ENCODE measurements at regions not wholly inside any gene's neighbourhood (a gene's known extent, or its start where the extent isn't known, plus 50 kb on each side); places are given as distances from the start of the nearest gene placed in this dataset.
"Not testable (repeated sequence)": the region's sequence is repeated elsewhere in the genome, so short reads cannot be mapped to it uniquely, and the experiment has no call there.

DNA sequence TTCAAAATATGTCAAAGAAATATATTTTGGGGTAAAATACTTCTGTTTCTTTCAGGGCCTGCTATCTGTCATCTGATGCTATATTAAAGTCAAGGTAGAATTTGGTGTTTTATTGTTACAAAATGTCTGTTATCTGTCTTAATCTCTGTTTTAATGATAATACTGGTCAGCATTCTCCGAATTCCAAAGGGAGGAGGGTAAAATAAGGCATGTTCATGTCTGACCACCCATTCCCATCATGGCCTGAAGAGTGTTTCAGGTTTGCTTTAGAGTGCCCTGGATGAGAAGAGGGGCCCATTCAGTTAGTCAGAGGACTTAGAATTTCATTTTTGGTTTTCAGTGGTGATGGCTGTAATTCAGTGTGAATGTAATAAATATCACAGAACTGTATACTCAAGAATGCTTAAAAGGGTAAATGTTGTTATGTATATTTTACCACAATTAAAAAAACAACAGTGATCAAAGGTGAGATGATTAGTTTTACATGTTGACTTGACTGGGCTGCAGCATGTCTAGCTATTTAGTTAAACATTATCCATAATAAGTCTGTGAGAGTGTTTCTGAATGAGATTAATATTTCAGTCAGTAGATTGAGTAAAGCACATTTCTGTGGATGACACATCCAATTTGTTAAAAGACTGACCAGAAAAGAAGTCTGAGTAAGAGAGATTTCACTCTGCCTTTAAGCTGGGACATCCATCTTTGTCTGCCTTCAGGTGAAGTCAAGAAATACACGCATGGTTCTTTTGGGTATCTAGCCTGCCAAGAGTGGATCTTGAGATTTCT is 467.9 kb upstream of the SYT4 start:
- DNase-seq, result no peak

DNA sequence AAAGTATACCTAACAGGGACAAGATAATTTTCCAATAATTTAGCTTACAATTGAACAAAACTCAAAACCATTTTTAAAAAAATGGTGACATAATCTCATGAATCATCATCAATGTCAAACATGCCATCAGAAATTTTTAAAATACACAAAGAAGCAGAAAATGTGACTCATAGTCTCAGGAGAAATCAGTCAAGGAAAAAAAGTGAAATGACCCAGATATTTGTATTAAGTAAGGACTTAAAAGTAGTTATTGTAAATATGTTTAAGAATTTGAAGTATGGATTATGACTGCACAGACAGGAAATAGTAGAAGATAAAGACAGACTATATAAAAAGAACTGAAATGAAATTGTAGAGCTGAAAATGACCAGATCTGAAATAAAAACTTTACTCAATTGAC is 473.9 kb upstream of the SYT4 start:
- DNase-seq, result no peak

DNA sequence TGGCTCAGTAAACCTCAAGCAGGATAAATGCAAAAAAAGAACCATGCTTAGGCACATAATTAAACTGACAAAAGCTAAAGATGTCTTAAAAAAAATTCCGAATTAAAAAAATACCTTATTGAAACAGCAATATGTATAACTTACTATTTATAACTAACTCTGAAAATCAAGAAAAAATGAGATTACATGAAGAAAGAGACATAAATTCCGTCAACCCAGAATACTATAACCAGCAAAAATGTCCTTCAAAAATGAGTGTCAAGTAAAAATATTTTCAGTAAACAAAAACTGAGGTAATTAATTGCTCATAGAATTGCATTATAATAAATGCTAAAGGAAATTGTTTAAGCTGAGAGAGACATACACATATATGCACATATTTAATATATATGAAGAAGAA is 474.5 kb upstream of the SYT4 start:
- DNase-seq, result no peak

GRCh38 chr18:43757273-43757672 is 480.0 kb upstream of the SYT4 start:
- DNase-seq, result no peak

DNA sequence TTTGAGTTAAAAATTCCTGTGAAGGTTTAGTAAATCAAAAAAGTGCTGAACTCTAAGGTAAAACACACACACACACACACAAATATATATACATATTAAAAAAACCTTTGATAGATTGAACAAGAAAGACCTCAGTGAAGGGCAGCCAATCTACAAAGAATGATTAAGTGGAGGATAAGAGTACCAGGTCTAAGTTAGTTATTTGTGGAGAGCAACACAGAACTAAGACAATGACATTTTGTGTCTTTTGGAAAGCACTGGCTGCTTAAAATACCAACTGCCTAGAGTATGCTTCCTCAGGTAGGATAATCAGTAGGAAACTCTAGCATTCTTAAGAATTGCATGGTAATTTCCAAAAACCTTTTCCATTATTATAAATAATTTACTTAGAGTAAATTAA is 481.4 kb upstream of the SYT4 start:
- no peak for DNase-seq

GRCh38 chr18:43760010-43760409 is 482.7 kb upstream of the SYT4 start:
- no peak for DNase-seq

GRCh38 chr18:43772907-43773306 is 495.6 kb upstream of the SYT4 start:
- DNase-seq, result no peak

DNA sequence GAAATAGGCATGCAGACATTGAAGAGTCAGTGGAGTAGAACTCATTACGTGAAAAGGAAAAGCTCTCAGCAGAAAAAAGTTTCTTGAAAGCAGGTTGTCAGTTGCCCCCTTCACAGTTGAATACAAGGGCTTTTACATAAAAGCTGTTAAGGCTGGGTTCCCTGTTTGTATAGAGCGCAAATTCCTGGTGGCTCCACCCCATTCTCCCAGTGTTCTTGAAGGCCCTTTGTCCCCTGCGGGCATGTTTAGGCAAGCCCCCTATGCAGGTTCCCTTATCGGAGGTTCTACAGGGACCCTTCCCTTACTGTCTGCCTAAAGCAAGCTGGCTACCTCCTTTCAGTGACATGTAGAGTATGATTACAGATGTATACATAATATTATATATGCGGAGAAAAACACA is 497.2 kb upstream of the SYT4 start:
- no peak for DNase-seq

GRCh38 chr18:43775591-43775990 is 498.3 kb upstream of the SYT4 start:
- no peak for DNase-seq

DNA sequence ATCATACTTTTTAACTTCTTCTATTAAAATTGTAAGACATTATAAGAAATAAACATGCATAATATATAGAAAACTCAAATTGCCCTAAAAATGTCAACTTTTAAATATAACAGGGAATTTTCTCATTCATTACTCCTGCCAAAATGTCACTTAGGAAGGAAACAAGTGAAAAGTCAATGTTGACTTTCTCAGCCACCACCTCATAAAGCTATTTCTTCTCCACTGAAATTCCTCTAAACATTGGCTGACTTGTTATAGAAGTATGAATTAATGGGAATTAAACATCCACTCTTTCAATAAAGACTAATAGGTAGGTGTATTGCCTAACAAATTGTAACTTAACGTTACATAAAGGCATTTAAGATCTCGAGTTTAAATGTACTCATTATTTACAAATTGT is 499.7 kb upstream of the SYT4 start:
- DNase-seq, result no peak

- DNase-seq, result no peak
Observed at GRCh38 chr18:43777636-43778304, 500.5 kb upstream of the SYT4 start.

DNA sequence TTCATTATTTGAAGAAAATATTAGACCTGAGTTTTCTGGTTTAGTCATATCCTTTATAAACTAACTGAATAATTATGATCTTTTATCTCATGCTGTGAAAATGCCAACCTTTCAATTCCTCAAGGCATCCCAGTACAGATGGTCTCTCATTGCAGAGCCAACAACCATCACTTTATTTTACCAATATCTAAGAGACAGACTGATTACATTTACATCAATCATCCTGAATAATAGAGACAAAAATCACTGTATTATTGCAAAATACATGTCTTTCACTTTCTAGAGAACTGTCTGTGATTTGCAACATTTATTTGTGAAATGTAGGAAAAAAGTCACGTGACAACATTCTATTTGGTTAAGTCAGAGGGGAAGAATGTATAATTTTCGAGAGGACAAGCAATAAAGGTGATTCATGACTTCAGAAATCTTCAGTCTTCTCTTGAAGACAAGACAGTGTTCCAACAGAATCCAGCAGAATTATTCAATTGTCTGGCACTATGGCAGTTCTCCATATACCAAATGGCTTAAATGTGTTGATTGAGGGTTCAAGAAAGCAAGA is 503.6 kb upstream of the SYT4 start:
- DNase-seq, result no peak

GRCh38 chr18:43785158-43785557 is 507.9 kb upstream of the SYT4 start:
- DNase-seq, result no peak

- no peak for DNase-seq
Observed at GRCh38 chr18:43786893-43787292, 509.6 kb upstream of the SYT4 start.

GRCh38 chr18:43787721-43788120 is 510.4 kb upstream of the SYT4 start:
- not testable (repeated sequence) for DNase-seq

- DNase-seq, result no peak
Observed at GRCh38 chr18:43789234-43790000, 512.1 kb upstream of the SYT4 start.

DNA sequence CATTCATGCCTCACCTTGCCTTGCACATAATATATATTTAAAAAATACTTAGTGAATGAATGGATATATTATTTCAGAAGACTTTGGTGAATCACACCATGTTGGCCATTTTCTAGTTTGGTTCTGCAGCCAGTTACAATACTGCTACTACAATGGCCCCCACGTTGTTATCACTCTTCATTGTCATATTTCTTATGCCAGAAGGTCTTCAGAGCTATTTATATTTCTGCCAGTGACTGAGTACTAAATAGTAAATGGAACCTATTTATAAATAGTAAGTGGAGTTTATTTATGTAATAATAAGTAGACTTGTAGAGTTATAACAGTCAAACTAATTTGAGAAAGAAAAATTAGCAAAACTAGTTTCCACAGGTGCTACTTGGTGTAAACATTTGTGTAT is 516.6 kb upstream of the SYT4 start:
- DNase-seq, result no peak

DNA sequence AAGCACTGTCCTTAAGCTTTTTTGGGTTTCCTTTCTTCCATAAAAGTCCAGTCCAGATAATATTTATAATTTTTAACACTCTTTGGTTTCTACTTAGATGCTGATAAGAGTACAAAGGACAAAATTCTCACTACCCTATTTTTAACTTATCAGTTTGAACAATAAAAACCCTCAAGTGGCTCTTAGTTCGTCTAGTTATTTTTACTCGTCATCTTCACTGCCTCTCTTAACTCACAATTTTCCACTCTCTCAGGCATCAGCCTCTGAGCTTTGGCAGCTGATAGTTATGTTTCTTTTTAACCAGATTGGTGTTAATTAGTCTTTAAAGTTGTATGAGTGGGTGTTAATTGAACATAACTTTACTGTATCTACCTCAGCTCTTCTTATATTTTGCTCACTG is 517.1 kb upstream of the SYT4 start:
- DNase-seq, result no peak

- no peak for DNase-seq
Observed at GRCh38 chr18:43797347-43797746, 520.1 kb upstream of the SYT4 start.

GRCh38 chr18:43800584-43800983 is 523.3 kb upstream of the SYT4 start:
- DNase-seq, result no peak

DNA sequence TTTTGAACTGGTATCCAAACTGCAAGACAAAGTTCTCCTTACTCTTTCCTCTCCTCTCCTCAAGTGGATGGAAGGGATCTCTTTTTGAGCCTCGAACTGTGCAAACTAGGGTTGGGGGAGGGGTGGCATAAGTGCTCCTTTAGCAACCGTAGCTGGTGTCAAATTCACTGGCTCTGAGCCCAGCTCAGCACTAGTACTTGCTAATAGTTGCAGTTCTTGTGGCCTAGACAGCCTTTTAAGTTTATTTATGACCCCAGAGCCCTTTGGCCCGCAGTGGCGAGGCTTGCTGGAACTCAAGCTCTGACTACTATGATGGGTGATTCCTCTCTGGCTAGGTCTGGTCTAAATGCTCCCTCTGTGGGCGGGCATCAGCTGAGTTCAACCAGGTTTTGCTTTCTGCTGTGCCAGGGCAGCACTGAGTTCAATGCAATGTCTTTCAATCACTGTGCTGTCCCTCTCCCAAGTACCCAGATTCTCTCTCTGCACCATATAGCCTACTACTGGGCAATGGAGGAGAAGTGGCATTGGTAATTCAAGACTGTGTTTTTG is 528.4 kb upstream of the SYT4 start:
- DNase-seq, result no peak

DNA sequence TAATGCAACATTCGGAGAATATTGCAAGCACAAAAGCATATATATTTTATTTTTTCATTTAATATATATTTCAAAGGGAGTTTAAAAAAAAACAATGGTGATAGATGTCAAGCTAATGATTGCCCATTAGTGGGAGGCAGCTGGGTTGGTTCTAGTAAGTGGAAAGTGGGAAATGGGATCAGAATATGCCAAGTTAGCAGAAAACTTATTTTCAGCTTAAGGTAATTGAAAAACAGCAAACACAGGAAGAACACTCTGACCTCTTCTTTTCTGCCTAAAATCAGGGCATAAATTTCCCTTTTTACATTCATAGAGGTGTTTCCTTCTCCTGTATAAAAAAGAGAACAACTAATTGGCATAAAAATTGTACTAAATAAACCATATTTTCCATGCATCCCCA is 535.3 kb upstream of the SYT4 start:
- DNase-seq, result no peak

GRCh38 chr18:43819397-43819796 is 542.1 kb upstream of the SYT4 start:
- no peak for DNase-seq

All from CD4-positive, alpha-beta T cell treated with Interleukin-10 for 1 hour (primary cell).